ENCODE measurements at regions not wholly inside any gene's neighbourhood (a gene's known extent, or its start where the extent isn't known, plus 50 kb on each side); places are given as distances from the start of the nearest gene placed in this dataset.

DNA sequence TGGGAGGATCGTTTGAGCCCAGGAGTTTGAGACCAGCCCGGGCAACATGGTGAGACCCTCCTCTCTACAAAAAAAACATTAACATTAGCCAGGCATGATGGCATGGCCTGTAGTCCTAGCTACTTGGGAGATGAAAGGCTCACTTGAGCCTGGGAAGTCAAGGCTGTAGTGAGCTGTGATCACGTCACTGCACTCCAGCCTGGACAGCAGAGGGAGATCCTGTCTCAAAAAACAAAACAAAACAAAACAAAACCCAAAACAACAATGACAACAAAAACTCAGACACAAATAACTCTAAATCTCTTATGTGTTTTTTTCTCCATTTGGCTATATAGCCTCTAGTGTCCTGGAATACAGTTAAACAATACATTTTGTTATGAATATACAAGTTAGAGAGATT lies 127.3 kb upstream of the STK26 start:
- TF ChIP-seq, protein P1, sequence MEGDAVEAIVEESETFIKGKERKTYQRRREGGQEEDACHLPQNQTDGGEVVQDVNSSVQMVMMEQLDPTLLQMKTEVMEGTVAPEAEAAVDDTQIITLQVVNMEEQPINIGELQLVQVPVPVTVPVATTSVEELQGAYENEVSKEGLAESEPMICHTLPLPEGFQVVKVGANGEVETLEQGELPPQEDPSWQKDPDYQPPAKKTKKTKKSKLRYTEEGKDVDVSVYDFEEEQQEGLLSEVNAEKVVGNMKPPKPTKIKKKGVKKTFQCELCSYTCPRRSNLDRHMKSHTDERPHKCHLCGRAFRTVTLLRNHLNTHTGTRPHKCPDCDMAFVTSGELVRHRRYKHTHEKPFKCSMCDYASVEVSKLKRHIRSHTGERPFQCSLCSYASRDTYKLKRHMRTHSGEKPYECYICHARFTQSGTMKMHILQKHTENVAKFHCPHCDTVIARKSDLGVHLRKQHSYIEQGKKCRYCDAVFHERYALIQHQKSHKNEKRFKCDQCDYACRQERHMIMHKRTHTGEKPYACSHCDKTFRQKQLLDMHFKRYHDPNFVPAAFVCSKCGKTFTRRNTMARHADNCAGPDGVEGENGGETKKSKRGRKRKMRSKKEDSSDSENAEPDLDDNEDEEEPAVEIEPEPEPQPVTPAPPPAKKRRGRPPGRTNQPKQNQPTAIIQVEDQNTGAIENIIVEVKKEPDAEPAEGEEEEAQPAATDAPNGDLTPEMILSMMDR (IDR thresholded peaks at IDR 0.05) = no peak
- no peak for TF ChIP-seq POLR2A (IDR thresholded peaks at IDR 0.05)
- TF ChIP-seq POLR2AphosphoS5 (IDR thresholded peaks at IDR 0.05) = no peak

Measured in suprapubic skin (tissue), 4 donors.